Astrocyte (in vitro differentiated cells and primary cell): ENCODE measurements at regions not wholly inside any gene's neighbourhood (a gene's known extent, or its start where the extent isn't known, plus 50 kb on each side); places are given as distances from the start of the nearest gene placed in this dataset.

Experiments used
- DNase-seq: peaks from one replicate; pipeline ENCODE4 v3.0.0-alpha.2; 2010; ENCODE audit warnings: low read depth
- FAIRE-seq: peaks from 2 replicates; lab custom pipeline; 2011; peaks lifted over from hg19 to GRCh38; lab: Jason Lieb, UNC
- H2AFZ ChIP-seq: 2 replicates; pipeline ENCODE4 v1.6.0; 2012; ENCODE audit warnings: low read depth, low read length, inconsistent platforms
- H3K27ac ChIP-seq: 2 replicates; pipeline ENCODE4 v1.5.1; 2011; ENCODE audit warnings: low read depth, low read length, inconsistent platforms
- H3K27me3 ChIP-seq: 2 replicates; pipeline ENCODE4 v1.6.0; 2011; ENCODE audit warnings: low read length, inconsistent platforms; ENCODE audit not compliant: insufficient read depth
- H3K36me3 ChIP-seq: 2 replicates; pipeline ENCODE4 v1.5.1; 2011; ENCODE audit warnings: low read length, inconsistent platforms; ENCODE audit not compliant: insufficient read depth
- H3K4me1 ChIP-seq: 2 replicates; pipeline ENCODE4 v1.5.1; 2011; ENCODE audit warnings: low read length, inconsistent platforms; ENCODE audit not compliant: insufficient read depth
- H3K4me2 ChIP-seq: 2 replicates; pipeline ENCODE4 v1.6.0; 2012; ENCODE audit warnings: low read length, inconsistent platforms
- H3K4me3 ChIP-seq: 2 replicates; pipeline ENCODE4 v1.5.1; 2011; ENCODE audit warnings: low read depth, mild to moderate bottlenecking, low read length, inconsistent platforms; ENCODE audit not compliant: insufficient read depth
- H3K79me2 ChIP-seq: 2 replicates; pipeline ENCODE4 v1.6.0; 2012; ENCODE audit warnings: mild to moderate bottlenecking, low read length, inconsistent platforms; ENCODE audit not compliant: insufficient read depth
- H3K9ac ChIP-seq: 2 replicates; pipeline ENCODE4 v1.6.0; 2012; ENCODE audit warnings: mild to moderate bottlenecking, low read length, inconsistent platforms
- H3K9me3 ChIP-seq: 2 replicates; pipeline ENCODE4 v1.5.1; 2012; ENCODE audit warnings: low read depth, mild to moderate bottlenecking, low read length, inconsistent platforms; ENCODE audit not compliant: insufficient read depth
- H4K20me1 ChIP-seq: 2 replicates; pipeline ENCODE4 v1.6.0; 2012; ENCODE audit warnings: low read length, inconsistent platforms; ENCODE audit not compliant: insufficient read depth
- H3K27ac Mint-ChIP-seq: one replicate; pipeline ENCODE4 v1.8.0; 2021; ENCODE audit warnings: mild to moderate bottlenecking, mixed read lengths; ENCODE audit not compliant: unreplicated experiment
- H3K27me3 Mint-ChIP-seq: one replicate; pipeline ENCODE4 v1.8.0; 2021; ENCODE audit warnings: low read depth, mixed read lengths; ENCODE audit not compliant: unreplicated experiment
- H3K36me3 Mint-ChIP-seq: one replicate; pipeline ENCODE4 v1.8.0; 2021; ENCODE audit warnings: low read depth, mixed read lengths; ENCODE audit not compliant: unreplicated experiment
- H3K4me1 Mint-ChIP-seq: one replicate; pipeline ENCODE4 v1.8.0; 2021; ENCODE audit warnings: low read depth, mixed read lengths; ENCODE audit not compliant: unreplicated experiment
- H3K4me3 Mint-ChIP-seq: one replicate; pipeline ENCODE4 v1.8.0; 2021; ENCODE audit warnings: mild to moderate bottlenecking, moderate library complexity, mixed read lengths; ENCODE audit not compliant: unreplicated experiment
- H3K9me3 Mint-ChIP-seq: one replicate; pipeline ENCODE4 v1.8.0; 2021; ENCODE audit warnings: mild to moderate bottlenecking, mixed read lengths; ENCODE audit not compliant: unreplicated experiment
- CTCF ChIP-seq: IDR thresholded peaks from 2 replicates; pipeline ENCODE4 v1.5.1; 2011; ENCODE audit warnings: low read depth, mild to moderate bottlenecking, inconsistent platforms, low read length, moderate library complexity; ENCODE audit not compliant: insufficient read depth
- EZH2 ChIP-seq: IDR thresholded peaks from 2 replicates; pipeline ENCODE4 v1.6.1; 2012; ENCODE audit warnings: mild to moderate bottlenecking, low read length, inconsistent platforms; ENCODE audit not compliant: insufficient read depth

GRCh38 chr7:21066221-21066620 is 279.5 kb upstream of the SP8 start:
- no peaks in the 10 kb centered on the region for H3K27me3 ChIP-seq
- H3K79me2 ChIP-seq: no peaks in the 10 kb centered on the region

GRCh38 chr7:21067216-21067615 is 280.5 kb upstream of the SP8 start:
- Mint-ChIP-seq H3K36me3 (no peaks in the 10 kb centered on the region), H3K4me3 (no peak overlapping the region), H3K27me3 (no peaks in the 10 kb centered on the region), H3K9me3 (no peaks in the 10 kb centered on the region), H3K27ac (no peak overlapping the region), H3K4me1 (peaks cover 7% of the 10 kb centered on the region)
- Histone ChIP-seq H4K20me1 (no peaks in the 10 kb centered on the region), H3K4me2 (no peak overlapping the region), H3K9me3 (peaks cover 4% of the 10 kb centered on the region), H3K36me3 (no peaks in the 10 kb centered on the region), H2AFZ (no peak overlapping the region), H3K27me3 (no peaks in the 10 kb centered on the region), H3K79me2 (no peaks in the 10 kb centered on the region), H3K27ac (no peak overlapping the region), H3K4me1 (no peaks in the 10 kb centered on the region), H3K4me3 (no peak overlapping the region), H3K9ac (no peak overlapping the region)
- no peak for FAIRE-seq
- DNase-seq: no peak
- no peak for TF ChIP-seq CTCF
- TF ChIP-seq EZH2: no peak

More at GRCh38 chr7:21066221-21066620, 279.5 kb upstream of the SP8 start:
- no peaks in the 10 kb centered on the region for H3K36me3 Mint-ChIP-seq
- FAIRE-seq: no peak
- H3K9me3 Mint-ChIP-seq: no peaks in the 10 kb centered on the region
- Histone ChIP-seq H3K9ac (no peak overlapping the region), H3K4me1 (no peaks in the 10 kb centered on the region), H3K36me3 (no peaks in the 10 kb centered on the region), H3K4me2 (no peak overlapping the region), H3K4me3 (no peak overlapping the region), H2AFZ (no peak overlapping the region), H3K27ac (no peak overlapping the region), H3K9me3 (peaks cover 4% of the 10 kb centered on the region), H4K20me1 (no peaks in the 10 kb centered on the region)
- no peak overlapping the region for H3K27ac Mint-ChIP-seq
- DNase-seq: no peak
- H3K4me1 Mint-ChIP-seq: peaks cover 7% of the 10 kb centered on the region
- no peak overlapping the region for H3K4me3 Mint-ChIP-seq
- H3K27me3 Mint-ChIP-seq: no peaks in the 10 kb centered on the region
- TF ChIP-seq EZH2 (no peak), CTCF (no peak)

GRCh38 chr7:21070571-21071090 is 283.9 kb upstream of the SP8 start:
- no peak overlapping the region for H3K4me3 ChIP-seq
- no peaks in the 10 kb centered on the region for H3K9me3 Mint-ChIP-seq
- no peaks in the 10 kb centered on the region for H3K27me3 ChIP-seq
- H3K79me2 ChIP-seq: no peaks in the 10 kb centered on the region
- no peaks in the 10 kb centered on the region for H3K36me3 Mint-ChIP-seq
- no peak for DNase-seq
- peaks cover 7% of the 10 kb centered on the region for H3K9me3 ChIP-seq
- no peaks in the 10 kb centered on the region for H3K36me3 ChIP-seq
- H3K4me3 Mint-ChIP-seq: no peak overlapping the region
- H3K4me1 ChIP-seq: no peaks in the 10 kb centered on the region
- H3K4me1 Mint-ChIP-seq: no peaks in the 10 kb centered on the region
- no peak overlapping the region for H3K27ac Mint-ChIP-seq
- no peaks in the 10 kb centered on the region for H4K20me1 ChIP-seq
- no peak overlapping the region for H3K9ac ChIP-seq
- no peak for FAIRE-seq
- H2AFZ ChIP-seq: no peak overlapping the region
- TF ChIP-seq CTCF: no peak
- no peak for TF ChIP-seq EZH2
- H3K4me2 ChIP-seq: no peak overlapping the region
- no peaks in the 10 kb centered on the region for H3K27me3 Mint-ChIP-seq
- no peak overlapping the region for H3K27ac ChIP-seq
